NCI-H510A treated with DMSO at 0.1 percent for 48 hours (cell line): ENCODE measurements at regions not wholly inside any gene's neighbourhood (a gene's known extent, or its start where the extent isn't known, plus 50 kb on each side); places are given as distances from the start of the nearest gene placed in this dataset.
A peak's percentile ranks its signal among the peaks of the same experiment; 100 is the strongest.

Source experiments
- DNase-seq: peaks from one replicate; lab custom pipeline; 2025; lab: John Stamatoyannopoulos, UW

GRCh38 chr10:131635564-131636015 lies 265.2 kb upstream of the PPP2R2D start:
- DNase-seq: no peak

- DNase-seq: no peak
Observed at GRCh38 chr10:131636116-131636515, 264.7 kb upstream of the PPP2R2D start.

- no peak for DNase-seq
Observed at GRCh38 chr10:131636841-131637724, 263.7 kb upstream of the PPP2R2D start.

GRCh38 chr10:131638049-131638879 lies 262.5 kb upstream of the PPP2R2D start:
- DNase-seq: no peak

GRCh38 chr10:131638880-131639278 lies 261.9 kb upstream of the PPP2R2D start:
- no peak for DNase-seq

GRCh38 chr10:131640045-131640644 lies 260.7 kb upstream of the PPP2R2D start:
- no peak for DNase-seq

GRCh38 chr10:131641231-131641630 lies 259.6 kb upstream of the PPP2R2D start:
- DNase-seq: peak; percentile 53

GRCh38 chr10:131641898-131642297 lies 258.9 kb upstream of the PPP2R2D start:
- DNase-seq: no peak

GRCh38 chr10:131642966-131643365 lies 257.8 kb upstream of the PPP2R2D start:
- DNase-seq: no peak

GRCh38 chr10:131644289-131644688 lies 256.5 kb upstream of the PPP2R2D start:
- DNase-seq: no peak

GRCh38 chr10:131644864-131645658 lies 255.7 kb upstream of the PPP2R2D start:
- DNase-seq: no peak

- DNase-seq: no peak
Observed at GRCh38 chr10:131645756-131646155, 255.1 kb upstream of the PPP2R2D start.

- no peak for DNase-seq
Observed at GRCh38 chr10:131646551-131647525, 254.0 kb upstream of the PPP2R2D start.

- no peak for DNase-seq
Observed at GRCh38 chr10:131647789-131648188, 253.0 kb upstream of the PPP2R2D start.

GRCh38 chr10:131648386-131649020 lies 252.3 kb upstream of the PPP2R2D start:
- no peak for DNase-seq

- no peak for DNase-seq
Observed at GRCh38 chr10:131649617-131650016, 251.2 kb upstream of the PPP2R2D start.

- DNase-seq: no peak
Observed at GRCh38 chr10:131650169-131650705, 250.6 kb upstream of the PPP2R2D start.

GRCh38 chr10:131650771-131651673 lies 249.8 kb upstream of the PPP2R2D start:
- no peak for DNase-seq
